ENCODE measurements at regions not wholly inside any gene's neighbourhood (a gene's known extent, or its start where the extent isn't known, plus 50 kb on each side); places are given as distances from the start of the nearest gene placed in this dataset.

GRCh38 chr5:17713301-17713700 lies 79.0 kb downstream of the TAF11L14 start:
- DNase-seq (ENCODE audit: low spot score) (no peak), ATAC-seq (ENCODE audit: low FRiP score) (no peak)
- no peak for TF ChIP-seq CTCF (IDR thresholded peaks at IDR 0.05)

GRCh38 chr5:17714186-17714585 lies 79.9 kb downstream of the TAF11L14 start:
- DNase-seq (ENCODE audit: low spot score) (no peak), ATAC-seq (ENCODE audit: low FRiP score) (no peak)
- TF ChIP-seq CTCF (IDR thresholded peaks at IDR 0.05): no peak

- TF ChIP-seq CTCF (IDR thresholded peaks at IDR 0.05): no peak
- ATAC-seq (ENCODE audit: low FRiP score): no peak
Measured at GRCh38 chr5:17719592-17719991, 85.3 kb downstream of the TAF11L14 start.

GRCh38 chr5:17720071-17720470 lies 85.8 kb downstream of the TAF11L14 start:
- ATAC-seq (ENCODE audit: low FRiP score) (no peak), DNase-seq (ENCODE audit: low spot score) (no peak)
- TF ChIP-seq CTCF (IDR thresholded peaks at IDR 0.05): no peak

More at GRCh38 chr5:17719592-17719991, 85.3 kb downstream of the TAF11L14 start:
- no peak for DNase-seq (ENCODE audit: low spot score)

DNA sequence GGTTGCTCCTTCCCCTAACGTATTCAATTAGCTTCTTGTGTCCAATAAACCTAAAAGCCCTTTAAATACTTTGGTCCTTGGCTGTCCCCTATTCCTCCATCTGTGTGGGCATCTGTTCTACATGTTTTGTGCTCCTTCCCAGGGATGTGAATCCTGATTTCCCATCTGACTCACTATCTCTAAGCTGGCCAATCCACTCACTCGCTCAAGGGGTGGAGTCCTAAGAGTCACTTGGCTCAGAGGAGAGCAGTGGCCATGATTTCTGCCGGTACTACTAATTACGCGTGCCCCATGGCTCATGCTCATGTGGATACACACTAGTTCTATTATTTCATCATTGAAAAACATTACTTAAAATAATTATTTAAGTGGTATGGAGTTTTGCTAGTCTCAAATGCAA lies 89.6 kb downstream of the TAF11L14 start:
- ATAC-seq (ENCODE audit: low FRiP score) (no peak), DNase-seq (ENCODE audit: low spot score) (no peak)
- no peak for TF ChIP-seq CTCF (IDR thresholded peaks at IDR 0.05)

GRCh38 chr5:17727098-17727497 lies 92.8 kb downstream of the TAF11L14 start:
- TF ChIP-seq CTCF (IDR thresholded peaks at IDR 0.05): no peak
- no peak for DNase-seq (ENCODE audit: low spot score)
- no peak for ATAC-seq (ENCODE audit: low FRiP score)

GRCh38 chr5:17730421-17730820 lies 96.2 kb downstream of the TAF11L14 start:
- TF ChIP-seq CTCF (IDR thresholded peaks at IDR 0.05): no peak
- ATAC-seq (ENCODE audit: low FRiP score): no peak
- DNase-seq (ENCODE audit: low spot score): no peak

All from omental fat pad (tissue), 3 donors.